GM12892 (cell line): ENCODE measurements at regions not wholly inside any gene's neighbourhood (a gene's known extent, or its start where the extent isn't known, plus 50 kb on each side); places are given as distances from the start of the nearest gene placed in this dataset.

Experiments
- POLR2A ChIP-seq: IDR thresholded peaks from 2 replicates; pipeline ENCODE4 v1.6.1; 2011; ENCODE audit warnings: low read depth, low read length, control low read depth
- POLR2AphosphoS5 ChIP-seq: IDR thresholded peaks from 2 replicates; pipeline ENCODE4 v1.6.1; 2011; ENCODE audit warnings: low read depth, low read length, control low read depth
- TAF1 ChIP-seq: IDR thresholded peaks from 2 replicates; pipeline ENCODE4 v1.6.1; 2011; ENCODE audit warnings: low read depth, mild to moderate bottlenecking, control low read depth, low read length, borderline replicate concordance

GRCh38 chr1:87863317-87863716 is 534.6 kb downstream of the LMO4 start:
- TF ChIP-seq POLR2A: no peak
- no peak for TF ChIP-seq POLR2AphosphoS5
- no peak for TF ChIP-seq TAF1
